ENCODE measurements at regions not wholly inside any gene's neighbourhood (a gene's known extent, or its start where the extent isn't known, plus 50 kb on each side); places are given as distances from the start of the nearest gene placed in this dataset.
A peak's percentile ranks its signal among the peaks of the same experiment; 100 is the strongest.

DNA sequence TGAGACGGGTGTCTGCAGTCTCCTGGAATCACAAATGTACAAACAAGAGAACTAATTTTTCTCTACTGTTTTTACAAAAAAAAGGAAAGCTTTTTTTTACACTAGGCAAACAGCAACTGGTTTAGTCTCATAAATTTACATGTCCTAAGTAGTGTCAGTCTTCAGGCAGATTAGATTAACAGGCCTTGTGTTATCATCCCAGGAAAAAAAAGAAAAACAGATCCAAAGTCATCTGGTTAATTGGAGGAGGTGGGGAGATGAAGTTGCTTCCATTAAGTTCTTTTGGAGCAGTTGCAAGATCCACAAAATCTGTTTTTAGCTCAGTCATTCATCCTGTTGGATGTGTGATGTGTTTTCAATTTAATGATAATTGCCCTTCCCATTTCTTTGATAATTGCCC, 363.5 kb upstream of the ADGRL2 start:
- no peaks in the 10 kb centered on the region for H3K36me3 ChIP-seq
- intact Hi-C loops (cut with DNase I), result no loop called here
- DNase-seq (no peak), ATAC-seq (no peak)
- H3K27ac ChIP-seq, result no peak overlapping the region
- no peak overlapping the region for H3K4me3 ChIP-seq
- TF ChIP-seq, protein P1, sequence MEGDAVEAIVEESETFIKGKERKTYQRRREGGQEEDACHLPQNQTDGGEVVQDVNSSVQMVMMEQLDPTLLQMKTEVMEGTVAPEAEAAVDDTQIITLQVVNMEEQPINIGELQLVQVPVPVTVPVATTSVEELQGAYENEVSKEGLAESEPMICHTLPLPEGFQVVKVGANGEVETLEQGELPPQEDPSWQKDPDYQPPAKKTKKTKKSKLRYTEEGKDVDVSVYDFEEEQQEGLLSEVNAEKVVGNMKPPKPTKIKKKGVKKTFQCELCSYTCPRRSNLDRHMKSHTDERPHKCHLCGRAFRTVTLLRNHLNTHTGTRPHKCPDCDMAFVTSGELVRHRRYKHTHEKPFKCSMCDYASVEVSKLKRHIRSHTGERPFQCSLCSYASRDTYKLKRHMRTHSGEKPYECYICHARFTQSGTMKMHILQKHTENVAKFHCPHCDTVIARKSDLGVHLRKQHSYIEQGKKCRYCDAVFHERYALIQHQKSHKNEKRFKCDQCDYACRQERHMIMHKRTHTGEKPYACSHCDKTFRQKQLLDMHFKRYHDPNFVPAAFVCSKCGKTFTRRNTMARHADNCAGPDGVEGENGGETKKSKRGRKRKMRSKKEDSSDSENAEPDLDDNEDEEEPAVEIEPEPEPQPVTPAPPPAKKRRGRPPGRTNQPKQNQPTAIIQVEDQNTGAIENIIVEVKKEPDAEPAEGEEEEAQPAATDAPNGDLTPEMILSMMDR (IDR thresholded peaks at IDR 0.05), result no peak
- no peaks in the 10 kb centered on the region for H3K27me3 ChIP-seq
- no peaks in the 10 kb centered on the region for H3K4me1 ChIP-seq
- no peaks in the 10 kb centered on the region for H3K9me3 ChIP-seq

- H3K36me3 ChIP-seq, result no peaks in the 10 kb centered on the region
- TF ChIP-seq, protein P1 (IDR thresholded peaks at IDR 0.05), result no peak
- ATAC-seq (no peak), DNase-seq (no peak)
- no peaks in the 10 kb centered on the region for H3K4me1 ChIP-seq
- intact Hi-C loops (cut with DNase I), result no loop called here
- H3K27ac ChIP-seq, result peak overlapping the region; percentile 55
- no peak overlapping the region for H3K4me3 ChIP-seq
- H3K27me3 ChIP-seq, result no peaks in the 10 kb centered on the region
- H3K9me3 ChIP-seq, result no peaks in the 10 kb centered on the region
Observed at GRCh38 chr1:81435175-81435574, 365.6 kb upstream of the ADGRL2 start.

DNA sequence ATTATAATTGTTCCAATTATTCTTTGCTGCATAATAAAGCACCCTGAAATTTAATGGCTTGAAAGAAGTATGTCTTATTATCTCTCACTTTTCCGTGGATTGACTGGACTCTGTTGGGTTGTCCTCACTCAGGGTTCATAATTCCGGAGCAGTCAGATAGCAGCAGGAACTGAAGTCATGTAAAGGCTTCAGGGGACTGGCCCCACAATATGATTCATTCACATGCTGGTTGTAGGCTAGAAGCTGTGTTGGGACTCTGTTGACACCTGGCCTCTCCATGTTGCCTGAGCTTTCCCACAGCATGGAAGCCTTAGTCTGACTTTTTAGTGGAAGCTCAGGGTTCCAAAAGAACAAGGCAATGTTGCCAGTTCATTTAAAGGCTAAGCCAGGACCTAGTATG, 367.1 kb upstream of the ADGRL2 start:
- H3K9me3 ChIP-seq, result no peaks in the 10 kb centered on the region
- peak overlapping the region; percentile 55 for H3K27ac ChIP-seq
- ATAC-seq (no peak), DNase-seq (no peak)
- no peaks in the 10 kb centered on the region for H3K36me3 ChIP-seq
- no peaks in the 10 kb centered on the region for H3K27me3 ChIP-seq
- H3K4me1 ChIP-seq, result no peaks in the 10 kb centered on the region
- H3K4me3 ChIP-seq, result no peak overlapping the region
- TF ChIP-seq, protein P1 (IDR thresholded peaks at IDR 0.05), result no peak
- intact Hi-C loops (cut with DNase I), result no loop called here

DNA sequence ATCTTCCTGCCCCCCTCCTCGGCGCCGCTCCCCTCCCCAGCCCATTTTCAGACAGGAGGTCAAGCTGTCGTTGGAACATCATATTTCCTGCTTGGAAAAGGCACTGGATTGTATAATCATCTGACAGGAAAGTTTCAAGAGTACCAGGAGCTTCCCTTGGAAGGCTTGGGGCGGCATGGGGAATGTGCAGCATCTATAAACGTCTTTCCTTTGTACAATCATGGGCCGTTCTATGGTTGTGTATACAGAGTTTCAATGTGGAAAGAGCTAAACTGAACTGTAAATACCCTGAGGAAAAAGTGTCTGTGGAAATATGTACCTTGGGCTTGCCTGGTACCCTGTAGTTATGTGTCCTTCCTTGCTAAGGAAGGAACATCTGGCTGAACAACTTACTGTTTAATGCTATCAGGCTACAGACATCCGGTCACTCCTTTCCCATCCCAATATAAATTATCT, 368.1 kb upstream of the ADGRL2 start:
- Histone ChIP-seq H3K9me3 (no peaks in the 10 kb centered on the region), H3K27me3 (no peaks in the 10 kb centered on the region), H3K36me3 (no peaks in the 10 kb centered on the region), H3K27ac (peak overlapping the region; percentile 55), H3K4me3 (no peak overlapping the region), H3K4me1 (no peaks in the 10 kb centered on the region)
- intact Hi-C loops (cut with DNase I), result no loop called here
- TF ChIP-seq, protein P1 (IDR thresholded peaks at IDR 0.05), result no peak
- peak; percentile 66 for ATAC-seq
- no peak for DNase-seq

- Histone ChIP-seq H3K4me3 (no peak overlapping the region), H3K36me3 (no peaks in the 10 kb centered on the region), H3K27me3 (no peaks in the 10 kb centered on the region), H3K4me1 (no peaks in the 10 kb centered on the region), H3K27ac (peak overlapping the region; percentile 38), H3K9me3 (no peaks in the 10 kb centered on the region)
- DNase-seq, result no peak
- intact Hi-C loops (cut with DNase I), result no loop called here
- TF ChIP-seq, protein P1 (IDR thresholded peaks at IDR 0.05), result no peak
- ATAC-seq, result peak; percentile 20
Observed at GRCh38 chr1:81432059-81432458, 368.7 kb upstream of the ADGRL2 start.

DNA sequence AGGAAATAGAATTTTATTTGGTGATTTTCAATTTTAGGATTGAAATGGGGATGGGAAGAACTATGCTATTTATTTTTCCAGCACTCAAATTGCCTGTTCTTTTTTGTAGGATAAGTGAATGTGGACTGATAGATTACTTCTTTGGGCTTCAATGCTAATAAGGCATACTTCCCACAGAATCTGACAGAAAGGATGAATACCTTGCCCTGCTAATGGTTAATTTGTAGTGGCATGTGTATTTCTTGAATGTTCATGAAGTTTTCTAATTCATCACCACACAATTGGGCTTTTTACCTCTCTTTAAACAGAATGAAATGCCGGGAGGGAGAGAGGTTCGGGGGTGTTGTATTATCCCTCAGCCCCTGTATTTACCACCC, 369.1 kb upstream of the ADGRL2 start:
- H3K4me3 ChIP-seq, result no peak overlapping the region
- H3K27me3 ChIP-seq, result no peaks in the 10 kb centered on the region
- peak overlapping the region; percentile 38 for H3K27ac ChIP-seq
- no peak for ATAC-seq
- H3K36me3 ChIP-seq, result no peaks in the 10 kb centered on the region
- H3K4me1 ChIP-seq, result no peaks in the 10 kb centered on the region
- no peak for DNase-seq
- intact Hi-C loops (cut with DNase I), result no loop called here
- TF ChIP-seq, protein P1 (IDR thresholded peaks at IDR 0.05), result no peak
- H3K9me3 ChIP-seq, result no peaks in the 10 kb centered on the region
